MCF 10A (cell line): ENCODE measurements at regions not wholly inside any gene's neighbourhood (a gene's known extent, or its start where the extent isn't known, plus 50 kb on each side); places are given as distances from the start of the nearest gene placed in this dataset.

ENCODE experiments used
- BruUV-seq: library from RNA; stranded (reverse); fragments of 400-500 nt; replicated peaks from 2 replicates; lab custom pipeline; 2021; lab: Mats Ljungman, UMichigan
- CTCF ChIA-PET: fragments of 300-600 bp; sonication (Branson Sonifier 250); formaldehyde crosslinking; extraction: SDS; loops from one replicate; lab custom pipeline; 2021; ENCODE audit warnings: antibody characterized with exemption, inconsistent platforms; lab: Yijun Ruan, JAX
- POLR2A ChIA-PET: fragments of 300-600, 350-650 bp; sonication (Branson Sonifier 250); formaldehyde crosslinking; extraction: SDS; loops from one replicate; lab custom pipeline; 2020; ENCODE audit warnings: antibody characterized with exemption, inconsistent platforms; lab: Yijun Ruan, JAX
- DNase-seq: peaks from one replicate; pipeline ENCODE4 v3.0.0-alpha.2; 2018; ENCODE audit not compliant: unreplicated experiment
- H3K27ac Mint-ChIP-seq: one replicate; pipeline ENCODE4 v1.8.0; 2022; ENCODE audit warnings: mild to moderate bottlenecking, low read depth, mixed read lengths; ENCODE audit not compliant: unreplicated experiment
- H3K27me3 Mint-ChIP-seq: one replicate; pipeline ENCODE4 v1.8.0; 2022; ENCODE audit warnings: mixed read lengths; ENCODE audit not compliant: insufficient read depth, unreplicated experiment
- H3K36me3 Mint-ChIP-seq: one replicate; pipeline ENCODE4 v1.8.0; 2022; ENCODE audit warnings: mild to moderate bottlenecking, moderate library complexity, mixed read lengths; ENCODE audit not compliant: insufficient read depth, unreplicated experiment
- H3K4me1 Mint-ChIP-seq: one replicate; pipeline ENCODE4 v1.8.0; 2022; ENCODE audit warnings: mixed read lengths; ENCODE audit not compliant: insufficient read depth, unreplicated experiment
- H3K4me3 Mint-ChIP-seq: one replicate; pipeline ENCODE4 v1.8.0; 2022; ENCODE audit warnings: mild to moderate bottlenecking, moderate library complexity, mixed read lengths; ENCODE audit not compliant: unreplicated experiment
- H3K9me3 Mint-ChIP-seq: one replicate; pipeline ENCODE4 v1.8.0; 2022; ENCODE audit warnings: mixed read lengths; ENCODE audit not compliant: unreplicated experiment
- intact Hi-C: fragments of 100-400 bp; cut with micrococcal nuclease; formaldehyde crosslinking; loops from 2 replicates; pipeline ENCODE4 v1.14.1; 2022
- TF ChIP-seq, protein P1 (sequence below): fragments of 200-600 bp; IDR thresholded peaks from one replicate; pipeline ENCODE4 v1.8.0; 2022; ENCODE audit warnings: antibody characterized with exemption, mild to moderate bottlenecking; ENCODE audit not compliant: unreplicated experiment

- H3K9me3 Mint-ChIP-seq = no peaks in the 10 kb centered on the region
- no peaks in the 10 kb centered on the region for H3K36me3 Mint-ChIP-seq
- POLR2A ChIA-PET = interaction anchor here (1.0 to 14.7 kb wide), 8 partner anchors 9 to 496 kb away, joined by 3 to 196 read pairs (median 8); no protein-coding TSS in a partner anchor
- no peak overlapping the region for H3K4me3 Mint-ChIP-seq
- TF ChIP-seq, protein P1, sequence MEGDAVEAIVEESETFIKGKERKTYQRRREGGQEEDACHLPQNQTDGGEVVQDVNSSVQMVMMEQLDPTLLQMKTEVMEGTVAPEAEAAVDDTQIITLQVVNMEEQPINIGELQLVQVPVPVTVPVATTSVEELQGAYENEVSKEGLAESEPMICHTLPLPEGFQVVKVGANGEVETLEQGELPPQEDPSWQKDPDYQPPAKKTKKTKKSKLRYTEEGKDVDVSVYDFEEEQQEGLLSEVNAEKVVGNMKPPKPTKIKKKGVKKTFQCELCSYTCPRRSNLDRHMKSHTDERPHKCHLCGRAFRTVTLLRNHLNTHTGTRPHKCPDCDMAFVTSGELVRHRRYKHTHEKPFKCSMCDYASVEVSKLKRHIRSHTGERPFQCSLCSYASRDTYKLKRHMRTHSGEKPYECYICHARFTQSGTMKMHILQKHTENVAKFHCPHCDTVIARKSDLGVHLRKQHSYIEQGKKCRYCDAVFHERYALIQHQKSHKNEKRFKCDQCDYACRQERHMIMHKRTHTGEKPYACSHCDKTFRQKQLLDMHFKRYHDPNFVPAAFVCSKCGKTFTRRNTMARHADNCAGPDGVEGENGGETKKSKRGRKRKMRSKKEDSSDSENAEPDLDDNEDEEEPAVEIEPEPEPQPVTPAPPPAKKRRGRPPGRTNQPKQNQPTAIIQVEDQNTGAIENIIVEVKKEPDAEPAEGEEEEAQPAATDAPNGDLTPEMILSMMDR = no peak
- intact Hi-C loops = no loop called here
- no TSS peak for BruUV-seq
- CTCF ChIA-PET = interaction anchor here (0.6 to 3.3 kb wide), 4 partner anchors 12 to 52 kb away, joined by 3 to 11 read pairs (median 6); no protein-coding TSS in a partner anchor
- peak overlapping the region; percentile 94 for H3K27ac Mint-ChIP-seq
- DNase-seq = peak; percentile 31
- no peaks in the 10 kb centered on the region for H3K27me3 Mint-ChIP-seq
- H3K4me1 Mint-ChIP-seq = peaks cover 26% of the 10 kb centered on the region
Measured at GRCh38 chr1:9437961-9438430, 101.3 kb upstream of the SLC25A33 start.

- Mint-ChIP-seq H3K4me3 (peak overlapping the region; percentile 55), H3K4me1 (peaks cover 30% of the 10 kb centered on the region), H3K27me3 (no peaks in the 10 kb centered on the region), H3K9me3 (no peaks in the 10 kb centered on the region), H3K36me3 (no peaks in the 10 kb centered on the region), H3K27ac (peak overlapping the region; percentile 94)
- intact Hi-C loops = no loop called here
- POLR2A ChIA-PET = interaction anchor here (0.8 to 14.7 kb wide), 11 partner anchors 9 to 497 kb away, joined by 3 to 196 read pairs (median 5); no protein-coding TSS in a partner anchor
- TF ChIP-seq, protein P1 = no peak
- CTCF ChIA-PET = interaction anchor here (0.5 to 3.3 kb wide), 6 partner anchors 11 to 903 kb away, joined by 3 to 11 read pairs (median 4); no protein-coding TSS in a partner anchor
- peak; percentile 91 for DNase-seq
- no TSS peak for BruUV-seq
Measured at GRCh38 chr1:9438431-9439073, 100.7 kb upstream of the SLC25A33 start.

DNA sequence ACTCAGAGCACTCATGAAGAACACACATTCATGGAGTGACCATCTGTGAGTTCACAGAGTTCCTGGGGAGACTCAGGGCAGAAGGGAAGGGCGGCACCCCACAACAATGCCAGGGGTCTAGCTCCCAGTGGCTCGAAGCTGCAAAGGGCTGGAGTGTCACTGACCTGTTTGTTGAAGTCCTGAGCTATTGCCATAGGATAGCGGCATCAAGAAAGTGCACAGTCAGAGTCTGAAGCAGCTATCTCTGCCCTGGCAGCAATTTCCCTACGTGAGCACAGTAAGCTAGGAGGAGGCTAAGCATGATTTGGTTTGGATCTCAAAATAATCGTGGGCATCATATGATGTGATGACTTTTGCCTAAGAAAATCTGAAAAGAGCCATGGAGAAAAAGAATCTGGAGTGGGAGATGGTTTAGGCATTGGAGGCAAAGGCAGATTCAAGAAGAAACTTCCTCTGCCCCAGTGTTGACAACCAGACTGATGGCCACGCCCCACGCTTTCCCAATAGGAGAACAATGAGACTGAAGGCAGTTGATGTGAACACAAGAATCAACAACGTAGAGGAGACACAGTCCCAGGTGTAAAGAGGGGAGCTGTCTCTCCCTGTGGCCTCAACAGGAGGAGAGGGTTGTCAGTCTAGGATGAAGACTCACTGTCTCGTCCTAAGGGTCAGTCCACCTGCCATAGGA lies 100.0 kb upstream of the SLC25A33 start:
- intact Hi-C loops = no loop called here
- ChIA-PET CTCF (interaction anchor here (0.5 to 3.3 kb wide), 8 partner anchors 10 to 902 kb away, joined by 3 to 11 read pairs (median 4); no protein-coding TSS in a partner anchor), POLR2A (interaction anchor here (0.6 to 14.7 kb wide), 14 partner anchors 9 to 497 kb away, joined by 3 to 196 read pairs (median 4); no protein-coding TSS in a partner anchor)
- peaks cover 37% of the 10 kb centered on the region for H3K4me1 Mint-ChIP-seq
- peak overlapping the region; percentile 55 for H3K4me3 Mint-ChIP-seq
- TF ChIP-seq, protein P1 = no peak
- peak overlapping the region; percentile 94 for H3K27ac Mint-ChIP-seq
- no TSS peak for BruUV-seq
- H3K27me3 Mint-ChIP-seq = no peaks in the 10 kb centered on the region
- H3K36me3 Mint-ChIP-seq = no peaks in the 10 kb centered on the region
- peak; percentile 58 for DNase-seq
- no peaks in the 10 kb centered on the region for H3K9me3 Mint-ChIP-seq

- Mint-ChIP-seq H3K36me3 (peaks cover 5% of the 10 kb centered on the region), H3K4me1 (peaks cover 45% of the 10 kb centered on the region), H3K4me3 (no peak overlapping the region), H3K27me3 (no peaks in the 10 kb centered on the region), H3K9me3 (no peaks in the 10 kb centered on the region), H3K27ac (no peak overlapping the region)
- TF ChIP-seq, protein P1 = no peak
- ChIA-PET POLR2A (interaction anchor here (0.8 to 14.7 kb wide), 2 partner anchors 34 to 151 kb away, joined by 3 to 196 read pairs; no protein-coding TSS in a partner anchor), CTCF (interaction anchor here (0.6 to 3.3 kb wide), 5 partner anchors 16 to 449 kb away, joined by 3 to 11 read pairs (median 4); no protein-coding TSS in a partner anchor)
- no TSS peak for BruUV-seq
- no peak for DNase-seq
- intact Hi-C loops = no loop called here
Measured at GRCh38 chr1:9440261-9440660, 99.0 kb upstream of the SLC25A33 start.
